ENCODE measurements at regions not wholly inside any gene's neighbourhood (a gene's known extent, or its start where the extent isn't known, plus 50 kb on each side); places are given as distances from the start of the nearest gene placed in this dataset.
"Not testable (repeated sequence)": the region's sequence is repeated elsewhere in the genome, so short reads cannot be mapped to it uniquely, and the experiment has no call there.

DNA sequence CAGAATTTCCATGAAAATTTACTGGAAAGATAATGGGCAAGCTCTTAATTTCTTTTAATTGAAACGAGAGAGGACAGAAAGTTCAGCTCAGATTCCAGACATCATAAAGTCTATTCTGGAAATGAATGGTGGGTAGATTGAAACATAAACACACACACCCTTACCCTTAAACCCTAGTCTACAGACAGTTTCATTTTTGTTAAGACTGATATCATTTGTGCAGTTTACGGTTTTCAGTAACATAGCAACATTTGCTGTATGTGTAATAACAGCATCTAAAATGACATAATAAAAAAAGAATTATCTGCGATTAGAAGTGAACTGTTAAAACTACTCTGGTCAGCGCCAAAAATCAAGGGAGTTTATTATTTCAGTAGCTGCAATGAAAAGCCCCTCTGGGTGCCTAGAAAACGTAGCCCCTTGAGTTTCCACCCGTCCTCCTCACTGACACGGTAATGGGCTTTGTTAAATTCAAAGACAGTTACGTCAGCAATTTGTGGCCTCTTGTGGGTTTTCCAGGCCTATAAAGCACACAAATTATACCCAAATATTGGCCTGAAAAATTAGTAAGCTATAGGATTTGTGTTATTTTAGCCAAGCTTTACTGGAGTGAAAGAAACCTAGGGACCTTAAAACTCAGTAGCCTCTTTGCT, 520.6 kb upstream of the SOX9 start:
- no peak overlapping the region for H3K4me3 ChIP-seq (ENCODE audit: low read length)
- TF ChIP-seq, protein P1, sequence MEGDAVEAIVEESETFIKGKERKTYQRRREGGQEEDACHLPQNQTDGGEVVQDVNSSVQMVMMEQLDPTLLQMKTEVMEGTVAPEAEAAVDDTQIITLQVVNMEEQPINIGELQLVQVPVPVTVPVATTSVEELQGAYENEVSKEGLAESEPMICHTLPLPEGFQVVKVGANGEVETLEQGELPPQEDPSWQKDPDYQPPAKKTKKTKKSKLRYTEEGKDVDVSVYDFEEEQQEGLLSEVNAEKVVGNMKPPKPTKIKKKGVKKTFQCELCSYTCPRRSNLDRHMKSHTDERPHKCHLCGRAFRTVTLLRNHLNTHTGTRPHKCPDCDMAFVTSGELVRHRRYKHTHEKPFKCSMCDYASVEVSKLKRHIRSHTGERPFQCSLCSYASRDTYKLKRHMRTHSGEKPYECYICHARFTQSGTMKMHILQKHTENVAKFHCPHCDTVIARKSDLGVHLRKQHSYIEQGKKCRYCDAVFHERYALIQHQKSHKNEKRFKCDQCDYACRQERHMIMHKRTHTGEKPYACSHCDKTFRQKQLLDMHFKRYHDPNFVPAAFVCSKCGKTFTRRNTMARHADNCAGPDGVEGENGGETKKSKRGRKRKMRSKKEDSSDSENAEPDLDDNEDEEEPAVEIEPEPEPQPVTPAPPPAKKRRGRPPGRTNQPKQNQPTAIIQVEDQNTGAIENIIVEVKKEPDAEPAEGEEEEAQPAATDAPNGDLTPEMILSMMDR (IDR thresholded peaks at IDR 0.05; ENCODE audit: insufficient read depth, low read depth, low read length, missing control alignments): no peak
- no peak for DNase-seq (ENCODE audit: low read depth)

DNA sequence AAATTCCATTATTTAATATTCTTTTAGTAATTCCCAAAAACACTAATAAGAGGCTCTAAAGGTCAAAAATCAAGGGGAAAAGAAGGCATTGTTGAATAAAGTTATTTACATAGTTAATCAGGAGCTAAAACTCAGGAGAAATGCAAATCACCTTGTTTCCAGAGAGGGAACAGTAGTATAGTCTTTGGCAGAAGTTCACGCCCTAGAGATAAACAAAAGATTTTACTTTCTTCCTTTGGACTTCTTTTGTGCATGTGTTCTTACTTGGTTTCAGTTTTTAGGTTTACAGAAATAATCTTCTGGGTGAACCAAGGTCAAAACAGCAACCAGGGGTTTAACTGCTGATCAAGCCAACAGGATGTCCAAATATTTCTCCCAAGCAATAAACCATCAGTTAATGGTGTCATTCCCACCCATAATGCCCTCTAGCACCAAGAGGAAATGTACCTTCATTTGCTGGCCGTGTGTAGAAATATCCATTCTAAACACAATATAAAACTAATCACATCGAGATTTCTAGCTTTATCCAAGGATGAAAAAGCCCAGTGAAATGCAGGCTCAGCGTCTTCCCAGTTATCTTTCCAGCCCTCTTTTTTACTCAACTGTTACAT, 518.8 kb upstream of the SOX9 start:
- TF ChIP-seq, protein P1 (IDR thresholded peaks at IDR 0.05; ENCODE audit: insufficient read depth, low read depth, low read length, missing control alignments): no peak
- H3K4me3 ChIP-seq (ENCODE audit: low read length): no peak overlapping the region

DNA sequence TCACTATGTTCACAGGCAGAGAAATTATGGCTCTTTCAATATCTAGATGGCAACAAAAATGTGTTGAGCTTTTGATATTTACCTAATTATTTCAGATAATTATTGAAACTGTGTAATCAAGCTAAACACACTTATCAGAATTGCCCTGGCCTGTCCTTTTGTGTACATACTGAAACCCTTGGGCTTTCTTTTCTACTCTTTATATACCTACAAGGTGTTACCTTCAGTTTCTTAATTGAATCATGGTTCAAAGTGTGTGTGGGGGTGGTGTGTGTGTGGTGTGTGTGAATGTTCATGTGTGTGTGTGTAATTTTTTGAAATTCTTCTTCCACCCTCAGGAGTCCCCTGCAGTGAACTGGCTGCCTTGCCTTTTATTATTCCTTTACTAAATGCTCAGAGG, 506.8 kb upstream of the SOX9 start:
- TF ChIP-seq, protein P1 (IDR thresholded peaks at IDR 0.05; ENCODE audit: insufficient read depth, low read depth, low read length, missing control alignments): no peak
- H3K4me3 ChIP-seq (ENCODE audit: low read length): no peak overlapping the region
- DNase-seq (ENCODE audit: low read depth): no peak

More for the DNA sequence above, 518.8 kb upstream of the SOX9 start:
- DNase-seq (ENCODE audit: low read depth): no peak

DNA sequence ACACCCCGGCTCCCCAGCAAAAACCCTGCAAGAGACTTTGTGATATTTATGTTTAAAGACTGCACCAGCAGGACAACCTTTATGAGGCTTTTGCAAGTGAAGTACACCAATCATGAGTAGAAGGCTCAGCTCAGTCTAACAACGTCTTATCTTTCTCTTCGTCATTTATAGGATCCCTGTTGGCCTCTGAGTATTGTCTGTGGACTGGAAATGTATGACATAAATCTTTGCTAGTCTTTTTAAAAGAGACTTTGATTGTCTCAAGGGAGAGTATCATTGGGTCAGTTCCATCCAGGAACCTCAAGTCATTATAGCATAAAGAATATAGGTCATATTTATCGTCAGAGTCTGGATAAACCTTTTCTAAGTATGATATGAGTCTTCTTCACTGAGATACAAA, 505.0 kb upstream of the SOX9 start:
- DNase-seq (ENCODE audit: low read depth): no peak
- TF ChIP-seq, protein P1 (IDR thresholded peaks at IDR 0.05; ENCODE audit: insufficient read depth, low read depth, low read length, missing control alignments): no peak
- no peak overlapping the region for H3K4me3 ChIP-seq (ENCODE audit: low read length)

DNA sequence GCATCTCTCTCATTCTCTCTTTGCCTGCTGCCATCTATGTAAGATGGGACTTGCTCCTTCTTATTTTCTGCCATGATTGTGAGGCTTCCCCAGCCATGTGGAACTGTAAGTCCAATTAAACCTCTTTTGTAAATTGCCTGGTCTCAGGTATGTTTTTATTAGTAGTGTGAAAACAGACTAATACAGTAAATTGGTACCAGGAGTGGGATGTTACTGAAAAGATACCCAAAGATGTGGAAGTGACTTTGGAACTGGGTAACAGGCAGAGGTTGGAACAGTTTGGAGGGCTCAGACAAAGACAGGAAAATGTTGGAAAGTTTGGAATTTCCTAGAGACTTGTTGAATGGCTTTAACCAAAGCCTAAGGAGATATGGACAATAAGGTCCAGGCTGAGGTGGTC, 503.1 kb upstream of the SOX9 start:
- not testable (repeated sequence) for DNase-seq (ENCODE audit: low read depth); H3K4me3 ChIP-seq (ENCODE audit: low read length)

DNA sequence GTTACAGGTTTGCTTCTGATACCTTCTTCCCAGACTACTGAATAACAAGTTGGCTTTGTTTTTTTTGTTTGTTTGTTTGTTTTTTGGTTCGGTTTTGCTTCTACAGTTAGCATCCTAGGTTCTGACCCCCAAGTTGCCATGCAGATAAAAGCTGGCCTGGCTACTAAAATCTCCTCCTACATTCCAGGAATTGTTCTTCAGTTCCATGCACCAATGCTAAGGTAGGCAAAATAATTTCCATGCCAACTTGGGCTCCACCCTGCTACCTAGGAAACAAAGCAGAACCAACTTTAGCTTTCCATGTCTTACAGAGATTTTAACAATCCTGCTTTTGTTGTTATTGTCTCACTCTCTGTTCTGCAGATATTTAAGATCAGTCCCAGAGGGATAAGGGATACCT, 495.5 kb upstream of the SOX9 start:
- no peak for DNase-seq (ENCODE audit: low read depth)
- no peak overlapping the region for H3K4me3 ChIP-seq (ENCODE audit: low read length)
- TF ChIP-seq, protein P1 (IDR thresholded peaks at IDR 0.05; ENCODE audit: insufficient read depth, low read depth, low read length, missing control alignments): no peak

DNA sequence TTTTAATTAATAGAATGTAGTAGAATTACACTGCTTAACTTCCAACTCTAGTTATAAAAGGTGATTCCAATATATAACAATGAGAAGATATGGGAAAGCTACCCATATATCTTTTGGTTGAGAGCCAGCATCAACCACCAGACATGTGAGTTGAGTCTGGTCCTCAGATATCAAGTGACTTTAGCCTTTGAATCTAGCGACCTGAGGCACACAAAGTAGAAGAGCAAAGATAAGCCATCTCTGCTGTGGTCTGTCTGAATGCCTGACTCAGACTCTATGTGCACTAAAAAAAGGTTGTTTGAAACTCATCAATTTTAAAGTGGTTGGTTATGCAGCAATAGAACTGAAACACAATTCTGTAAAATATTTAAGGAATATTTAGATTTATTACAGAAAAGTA, 492.5 kb upstream of the SOX9 start:
- no peak for DNase-seq (ENCODE audit: low read depth)
- no peak overlapping the region for H3K4me3 ChIP-seq (ENCODE audit: low read length)
- TF ChIP-seq, protein P1 (IDR thresholded peaks at IDR 0.05; ENCODE audit: insufficient read depth, low read depth, low read length, missing control alignments): no peak
